ENCODE measurements at regions not wholly inside any gene's neighbourhood (a gene's known extent, or its start where the extent isn't known, plus 50 kb on each side); places are given as distances from the start of the nearest gene placed in this dataset.

DNA sequence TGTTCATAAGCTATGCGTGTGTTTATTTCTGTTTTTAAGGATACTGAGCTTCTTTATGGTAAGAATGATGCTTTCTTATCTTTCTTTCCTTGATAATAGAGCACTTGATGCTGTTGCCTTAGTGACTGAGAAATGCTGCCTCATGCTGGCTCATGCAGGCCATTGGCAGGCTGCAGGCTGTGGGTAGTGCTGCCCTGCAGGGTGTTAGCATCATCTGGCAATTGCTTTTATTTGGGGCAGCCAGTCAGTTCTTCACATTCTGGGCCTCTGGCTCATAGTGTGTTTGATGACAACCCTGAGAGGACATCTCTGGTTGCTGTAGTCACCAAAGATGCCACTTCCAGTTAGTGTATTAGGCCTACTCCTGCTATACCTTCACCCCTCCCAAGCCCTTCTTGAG is 66.2 kb upstream of the ONECUT1 start:
- Histone ChIP-seq H3K4me3 (replicated peaks; ENCODE audit: insufficient read depth, low read length) (no peak overlapping the region), H3K27ac (replicated peaks) (no peak overlapping the region), H3K27me3 (ENCODE audit: insufficient read depth, poor library complexity, severe bottlenecking) (peaks cover 2% of the 10 kb centered on the region)
- no peak for DNase-seq (ENCODE audit: low read depth in 1 of 2, low spot score in 1 of 2)
- TF ChIP-seq SPI1 (IDR thresholded peaks at IDR 0.05; ENCODE audit: borderline replicate concordance, low read depth) = no peak

DNA sequence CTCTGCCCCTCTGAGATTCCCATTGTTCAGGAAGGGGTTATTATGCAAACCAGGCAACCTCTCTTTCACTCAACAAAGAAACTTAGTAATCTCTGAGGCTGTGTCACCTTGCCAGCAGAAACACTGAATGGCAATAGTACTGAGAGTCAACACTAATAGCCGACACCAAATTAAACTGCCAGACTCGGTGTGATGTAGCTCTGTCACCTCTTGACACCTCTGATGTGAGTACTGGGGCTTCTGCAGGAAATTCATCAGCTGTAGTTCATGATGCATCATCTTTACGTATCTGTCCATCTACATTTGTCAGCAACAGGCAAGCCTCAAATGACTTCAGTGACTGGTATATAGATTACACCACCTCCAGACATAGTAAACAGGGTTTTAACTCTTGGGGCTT is 65.0 kb upstream of the ONECUT1 start:
- Histone ChIP-seq H3K27ac (replicated peaks) (no peak overlapping the region), H3K4me3 (replicated peaks; ENCODE audit: insufficient read depth, low read length) (no peak overlapping the region), H3K27me3 (ENCODE audit: insufficient read depth, poor library complexity, severe bottlenecking) (peaks cover 2% of the 10 kb centered on the region)
- TF ChIP-seq, protein P1, sequence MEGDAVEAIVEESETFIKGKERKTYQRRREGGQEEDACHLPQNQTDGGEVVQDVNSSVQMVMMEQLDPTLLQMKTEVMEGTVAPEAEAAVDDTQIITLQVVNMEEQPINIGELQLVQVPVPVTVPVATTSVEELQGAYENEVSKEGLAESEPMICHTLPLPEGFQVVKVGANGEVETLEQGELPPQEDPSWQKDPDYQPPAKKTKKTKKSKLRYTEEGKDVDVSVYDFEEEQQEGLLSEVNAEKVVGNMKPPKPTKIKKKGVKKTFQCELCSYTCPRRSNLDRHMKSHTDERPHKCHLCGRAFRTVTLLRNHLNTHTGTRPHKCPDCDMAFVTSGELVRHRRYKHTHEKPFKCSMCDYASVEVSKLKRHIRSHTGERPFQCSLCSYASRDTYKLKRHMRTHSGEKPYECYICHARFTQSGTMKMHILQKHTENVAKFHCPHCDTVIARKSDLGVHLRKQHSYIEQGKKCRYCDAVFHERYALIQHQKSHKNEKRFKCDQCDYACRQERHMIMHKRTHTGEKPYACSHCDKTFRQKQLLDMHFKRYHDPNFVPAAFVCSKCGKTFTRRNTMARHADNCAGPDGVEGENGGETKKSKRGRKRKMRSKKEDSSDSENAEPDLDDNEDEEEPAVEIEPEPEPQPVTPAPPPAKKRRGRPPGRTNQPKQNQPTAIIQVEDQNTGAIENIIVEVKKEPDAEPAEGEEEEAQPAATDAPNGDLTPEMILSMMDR (IDR thresholded peaks at IDR 0.05; ENCODE audit: insufficient read depth, low read length) = no peak
- TF ChIP-seq, protein P2, sequence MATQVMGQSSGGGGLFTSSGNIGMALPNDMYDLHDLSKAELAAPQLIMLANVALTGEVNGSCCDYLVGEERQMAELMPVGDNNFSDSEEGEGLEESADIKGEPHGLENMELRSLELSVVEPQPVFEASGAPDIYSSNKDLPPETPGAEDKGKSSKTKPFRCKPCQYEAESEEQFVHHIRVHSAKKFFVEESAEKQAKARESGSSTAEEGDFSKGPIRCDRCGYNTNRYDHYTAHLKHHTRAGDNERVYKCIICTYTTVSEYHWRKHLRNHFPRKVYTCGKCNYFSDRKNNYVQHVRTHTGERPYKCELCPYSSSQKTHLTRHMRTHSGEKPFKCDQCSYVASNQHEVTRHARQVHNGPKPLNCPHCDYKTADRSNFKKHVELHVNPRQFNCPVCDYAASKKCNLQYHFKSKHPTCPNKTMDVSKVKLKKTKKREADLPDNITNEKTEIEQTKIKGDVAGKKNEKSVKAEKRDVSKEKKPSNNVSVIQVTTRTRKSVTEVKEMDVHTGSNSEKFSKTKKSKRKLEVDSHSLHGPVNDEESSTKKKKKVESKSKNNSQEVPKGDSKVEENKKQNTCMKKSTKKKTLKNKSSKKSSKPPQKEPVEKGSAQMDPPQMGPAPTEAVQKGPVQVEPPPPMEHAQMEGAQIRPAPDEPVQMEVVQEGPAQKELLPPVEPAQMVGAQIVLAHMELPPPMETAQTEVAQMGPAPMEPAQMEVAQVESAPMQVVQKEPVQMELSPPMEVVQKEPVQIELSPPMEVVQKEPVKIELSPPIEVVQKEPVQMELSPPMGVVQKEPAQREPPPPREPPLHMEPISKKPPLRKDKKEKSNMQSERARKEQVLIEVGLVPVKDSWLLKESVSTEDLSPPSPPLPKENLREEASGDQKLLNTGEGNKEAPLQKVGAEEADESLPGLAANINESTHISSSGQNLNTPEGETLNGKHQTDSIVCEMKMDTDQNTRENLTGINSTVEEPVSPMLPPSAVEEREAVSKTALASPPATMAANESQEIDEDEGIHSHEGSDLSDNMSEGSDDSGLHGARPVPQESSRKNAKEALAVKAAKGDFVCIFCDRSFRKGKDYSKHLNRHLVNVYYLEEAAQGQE (IDR thresholded peaks at IDR 0.05; ENCODE audit: insufficient replicate concordance, low read depth) = no peak
- TF ChIP-seq POLR2AphosphoS5 (IDR thresholded peaks at IDR 0.05; ENCODE audit: low read depth) = no peak
- no peak for TF ChIP-seq SPI1 (IDR thresholded peaks at IDR 0.05; ENCODE audit: borderline replicate concordance, low read depth)
- no peak for TF ChIP-seq GABPA (IDR thresholded peaks at IDR 0.05; ENCODE audit: low read depth)
- no peak for DNase-seq (ENCODE audit: low read depth in 1 of 2, low spot score in 1 of 2)

DNA sequence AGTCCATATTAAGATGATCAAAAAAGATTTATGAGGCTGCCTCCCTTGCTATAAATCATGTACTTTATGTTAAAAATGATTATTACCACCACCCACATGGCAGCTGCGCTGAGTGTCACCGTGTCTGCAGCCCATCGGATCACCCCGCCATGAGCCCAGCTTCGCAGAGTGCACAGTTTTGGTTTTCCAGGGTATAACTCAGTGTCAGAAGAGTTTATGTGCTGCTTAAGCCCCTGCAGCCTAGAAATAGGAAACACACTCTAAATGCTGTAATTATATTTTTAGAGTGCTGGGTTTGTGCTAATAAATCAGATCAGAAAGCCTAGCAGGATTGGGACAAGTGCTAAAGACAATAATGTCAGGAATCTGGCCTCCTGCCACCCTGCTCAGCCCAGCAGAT is 54.7 kb upstream of the ONECUT1 start:
- TF ChIP-seq SPI1 (IDR thresholded peaks at IDR 0.05; ENCODE audit: borderline replicate concordance, low read depth) (no peak), GABPA (IDR thresholded peaks at IDR 0.05; ENCODE audit: low read depth) (no peak)
- Histone ChIP-seq H3K4me3 (replicated peaks; ENCODE audit: insufficient read depth, low read length) (no peak overlapping the region), H3K27me3 (ENCODE audit: insufficient read depth, poor library complexity, severe bottlenecking) (no peaks in the 10 kb centered on the region), H3K27ac (replicated peaks) (no peak overlapping the region)
- no peak for DNase-seq (ENCODE audit: low read depth in 1 of 2, low spot score in 1 of 2)

All from HL-60 (cell line).